ENCODE measurements at regions not wholly inside any gene's neighbourhood (a gene's known extent, or its start where the extent isn't known, plus 50 kb on each side); places are given as distances from the start of the nearest gene placed in this dataset.

- DNase-seq, result no peak
Observed at GRCh38 chr15:85312929-85313331, 67.5 kb upstream of the AKAP13 start.

GRCh38 chr15:85313339-85313738 is 67.1 kb upstream of the AKAP13 start:
- no peak for DNase-seq

DNA sequence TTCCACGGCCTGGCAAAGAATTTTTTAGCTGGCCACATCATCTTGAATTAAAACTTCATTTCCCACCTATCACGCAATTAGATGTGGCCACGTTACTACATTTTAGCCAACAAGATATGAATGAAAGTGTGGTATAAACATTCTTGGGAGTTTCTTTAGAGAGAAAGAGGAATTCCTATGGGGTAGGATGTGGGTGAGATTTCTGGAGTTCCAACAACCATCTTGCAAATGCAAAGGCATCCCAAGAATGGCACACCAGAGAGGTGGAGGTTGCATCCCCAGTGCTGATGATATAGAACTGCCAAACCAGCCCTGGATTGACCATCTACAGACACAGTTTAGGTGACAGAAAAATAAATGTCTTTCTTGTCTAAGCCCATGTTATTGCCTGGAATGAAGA is 66.3 kb upstream of the AKAP13 start:
- DNase-seq, result no peak

DNA sequence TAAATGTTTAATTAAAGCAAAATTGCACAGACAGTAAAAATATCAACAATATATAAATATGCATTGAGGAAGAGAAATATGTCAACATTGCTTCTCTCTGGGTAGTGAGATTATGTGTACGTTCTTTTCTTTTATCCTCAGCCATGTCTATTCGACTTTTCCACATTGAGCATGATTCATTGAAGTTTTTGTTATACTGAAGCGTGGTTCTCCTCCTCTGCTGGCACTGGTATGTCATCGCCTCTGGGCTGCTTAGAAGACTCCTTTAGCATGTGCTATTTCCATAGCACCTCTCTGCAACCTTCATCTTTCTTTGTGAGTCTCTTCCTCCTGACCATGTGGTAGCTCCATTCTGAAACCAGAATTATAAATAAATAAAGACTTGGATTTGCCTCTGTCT is 65.8 kb upstream of the AKAP13 start:
- no peak for DNase-seq

GRCh38 chr15:85316244-85316934 is 64.0 kb upstream of the AKAP13 start:
- no peak for DNase-seq

DNA sequence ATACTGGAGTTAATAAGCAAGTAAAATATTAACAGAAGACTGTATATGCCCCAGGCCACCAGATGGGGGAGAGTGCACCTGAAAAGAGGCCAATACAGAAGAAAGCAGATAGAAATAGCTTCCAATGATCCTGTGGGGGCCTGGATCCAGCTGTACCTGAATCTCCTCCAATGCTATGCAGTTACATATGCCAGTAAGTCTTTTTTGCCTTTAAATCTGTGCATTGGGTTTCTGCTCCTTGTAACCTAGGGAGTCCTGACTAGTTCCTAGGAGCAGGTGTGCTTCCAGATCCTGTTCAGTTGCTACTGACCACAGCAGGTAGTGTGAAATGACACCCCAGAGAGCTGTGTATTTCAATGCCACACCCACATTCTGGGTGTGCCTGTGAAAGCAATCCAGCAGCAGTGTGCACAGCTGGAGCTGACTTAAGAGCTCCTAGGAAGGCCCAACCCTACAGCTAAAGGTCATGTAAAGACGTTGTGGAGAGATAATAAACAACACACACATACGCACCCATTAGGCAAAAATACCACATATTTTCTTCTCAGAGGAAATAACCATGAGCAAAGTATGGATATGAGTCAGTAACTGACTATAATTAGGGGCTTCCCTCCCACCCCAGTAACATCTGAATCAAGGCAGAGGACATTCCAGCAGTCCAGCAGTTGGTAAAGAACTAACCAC is 62.2 kb upstream of the AKAP13 start:
- DNase-seq, result no peak

DNA sequence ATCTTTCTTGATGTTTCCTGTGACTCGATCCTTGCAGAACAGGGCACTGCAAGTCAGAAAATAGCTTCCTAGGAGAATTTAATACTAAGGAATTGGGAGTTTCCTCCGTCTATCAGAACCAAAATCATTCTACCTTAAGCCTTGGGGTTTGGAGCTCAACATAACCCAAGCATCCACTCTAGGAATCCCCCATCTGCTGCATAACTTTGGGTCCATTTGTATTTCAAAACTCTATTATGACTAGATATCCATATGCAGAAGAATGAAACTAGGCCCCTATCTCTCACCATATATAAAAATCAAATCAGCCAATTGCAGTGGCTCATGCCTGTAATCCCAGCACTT is 61.7 kb upstream of the AKAP13 start:
- DNase-seq, result no peak

- no peak for DNase-seq
Observed at GRCh38 chr15:85324202-85324601, 56.2 kb upstream of the AKAP13 start.

DNA sequence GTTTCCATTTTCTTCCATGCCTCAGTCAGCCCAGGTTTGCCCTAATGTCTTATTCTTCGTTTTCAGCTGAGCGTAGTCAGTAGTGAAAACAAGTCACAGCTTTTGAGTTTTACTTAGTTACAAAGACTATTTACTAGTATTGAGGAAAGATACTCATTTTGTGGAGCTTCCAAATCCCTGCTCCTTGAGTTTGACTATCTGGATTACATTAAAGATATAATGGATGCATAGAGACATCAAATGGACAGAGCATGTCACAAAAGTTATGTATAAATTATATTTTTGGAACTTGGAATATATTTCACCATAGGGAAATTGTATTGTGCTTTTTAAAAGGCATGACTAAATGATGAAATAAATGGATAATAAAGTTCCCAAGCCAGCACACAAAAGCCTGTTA is 54.6 kb upstream of the AKAP13 start:
- DNase-seq, result no peak

GRCh38 chr15:85326291-85326690 is 54.1 kb upstream of the AKAP13 start:
- DNase-seq, result no peak

- DNase-seq, result no peak
Observed at GRCh38 chr15:85327820-85328219, 52.6 kb upstream of the AKAP13 start.

GRCh38 chr15:85329561-85330422 is 50.6 kb upstream of the AKAP13 start:
- no peak for DNase-seq
